ENCODE measurements at regions not wholly inside any gene's neighbourhood (a gene's known extent, or its start where the extent isn't known, plus 50 kb on each side); places are given as distances from the start of the nearest gene placed in this dataset.

DNA sequence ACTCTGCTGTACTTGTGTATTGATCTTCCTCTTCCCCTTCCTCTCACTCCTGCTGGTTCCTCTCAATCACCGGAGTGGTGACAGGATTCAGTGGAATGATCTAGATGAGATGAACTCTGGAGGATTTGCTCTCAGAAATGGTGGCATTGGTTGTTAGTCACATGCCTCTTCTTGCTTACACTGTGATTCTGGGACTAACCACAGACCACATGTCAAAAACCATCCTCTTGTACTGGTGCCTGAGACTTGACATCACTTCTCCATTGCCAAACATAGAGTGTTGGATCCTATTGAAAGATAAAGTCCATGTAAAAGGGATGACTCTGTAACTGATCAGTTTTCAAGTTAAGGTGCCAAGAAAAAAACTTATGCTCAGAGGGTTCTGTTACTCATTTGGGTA lies 506.5 kb downstream of the DMAC1 start:
- intact Hi-C loops (cut with DNase I), result no loop called here
- no peaks in the 10 kb centered on the region for H3K36me3 ChIP-seq
- H3K4me1 ChIP-seq, result no peaks in the 10 kb centered on the region
- ATAC-seq, result no peak
- WGBS, 4 donors, result 79 to 97% (median 90%) methylated on average over 1 of the region's 1 CpG
- no peaks in the 10 kb centered on the region for H3K9me3 ChIP-seq
- no peak for DNase-seq
- no peak overlapping the region for H3K4me3 ChIP-seq
- H3K27ac ChIP-seq, result no peak overlapping the region
- TF ChIP-seq, protein P1, sequence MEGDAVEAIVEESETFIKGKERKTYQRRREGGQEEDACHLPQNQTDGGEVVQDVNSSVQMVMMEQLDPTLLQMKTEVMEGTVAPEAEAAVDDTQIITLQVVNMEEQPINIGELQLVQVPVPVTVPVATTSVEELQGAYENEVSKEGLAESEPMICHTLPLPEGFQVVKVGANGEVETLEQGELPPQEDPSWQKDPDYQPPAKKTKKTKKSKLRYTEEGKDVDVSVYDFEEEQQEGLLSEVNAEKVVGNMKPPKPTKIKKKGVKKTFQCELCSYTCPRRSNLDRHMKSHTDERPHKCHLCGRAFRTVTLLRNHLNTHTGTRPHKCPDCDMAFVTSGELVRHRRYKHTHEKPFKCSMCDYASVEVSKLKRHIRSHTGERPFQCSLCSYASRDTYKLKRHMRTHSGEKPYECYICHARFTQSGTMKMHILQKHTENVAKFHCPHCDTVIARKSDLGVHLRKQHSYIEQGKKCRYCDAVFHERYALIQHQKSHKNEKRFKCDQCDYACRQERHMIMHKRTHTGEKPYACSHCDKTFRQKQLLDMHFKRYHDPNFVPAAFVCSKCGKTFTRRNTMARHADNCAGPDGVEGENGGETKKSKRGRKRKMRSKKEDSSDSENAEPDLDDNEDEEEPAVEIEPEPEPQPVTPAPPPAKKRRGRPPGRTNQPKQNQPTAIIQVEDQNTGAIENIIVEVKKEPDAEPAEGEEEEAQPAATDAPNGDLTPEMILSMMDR (IDR thresholded peaks at IDR 0.05), result no peak
- no peak for TF ChIP-seq POLR2A (IDR thresholded peaks at IDR 0.05)
- no peaks in the 10 kb centered on the region for H3K27me3 ChIP-seq

DNA sequence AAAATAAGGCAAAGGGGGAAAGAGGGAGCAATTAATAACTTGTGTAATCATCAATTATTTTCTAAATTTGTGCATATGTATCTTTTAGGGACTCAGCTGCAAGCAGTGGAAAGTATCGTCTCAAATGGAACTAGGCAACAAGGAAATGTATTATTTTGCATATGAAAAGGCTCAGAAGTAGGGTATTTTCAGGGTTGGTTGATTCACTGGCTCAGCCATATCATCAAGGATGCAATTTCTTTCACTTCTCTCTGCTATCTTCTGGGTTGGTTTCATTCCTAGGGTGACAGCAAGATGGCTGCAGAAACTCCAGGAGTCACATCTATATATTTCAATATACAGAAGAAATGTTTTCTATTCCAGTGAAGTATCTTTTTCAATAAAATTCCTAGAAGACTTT lies 509.8 kb downstream of the DMAC1 start:
- no peak overlapping the region for H3K27ac ChIP-seq
- TF ChIP-seq, protein P1 (IDR thresholded peaks at IDR 0.05), result no peak
- TF ChIP-seq POLR2A (IDR thresholded peaks at IDR 0.05), result no peak
- 86 to 95% (median 88%) methylated on average over 1 of the region's 1 CpG for WGBS, 4 donors
- no peaks in the 10 kb centered on the region for H3K27me3 ChIP-seq
- H3K9me3 ChIP-seq, result no peaks in the 10 kb centered on the region
- H3K4me1 ChIP-seq, result no peaks in the 10 kb centered on the region
- DNase-seq (no peak), ATAC-seq (no peak)
- no peaks in the 10 kb centered on the region for H3K36me3 ChIP-seq
- intact Hi-C loops (cut with DNase I), result loop anchor here in 1 of 10 donors (10.0 kb wide), 1 partner anchor 55 kb away; no protein-coding TSS in a partner anchor
- no peak overlapping the region for H3K4me3 ChIP-seq

DNA sequence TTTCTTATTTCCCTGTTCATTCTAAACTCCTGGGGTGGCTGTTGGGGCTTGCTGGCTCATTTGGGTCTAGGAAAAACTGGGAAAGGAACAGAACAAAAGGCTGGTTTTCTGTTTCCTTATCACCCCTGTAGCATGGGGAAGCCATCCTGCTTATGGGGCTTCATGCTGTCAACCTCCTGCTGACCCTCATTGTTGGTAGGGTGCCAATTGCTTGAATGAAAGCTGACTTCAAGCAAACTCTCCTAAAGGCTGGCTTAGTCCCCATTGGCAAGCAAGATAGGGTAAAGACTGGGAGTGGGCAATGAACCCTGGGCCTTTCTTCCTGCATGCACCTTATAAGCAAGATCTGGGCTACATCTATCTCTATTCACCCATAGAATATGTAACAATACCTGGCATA lies 511.6 kb downstream of the DMAC1 start:
- Histone ChIP-seq H3K4me1 (no peaks in the 10 kb centered on the region), H3K36me3 (no peaks in the 10 kb centered on the region), H3K27me3 (no peaks in the 10 kb centered on the region), H3K27ac (no peak overlapping the region), H3K9me3 (no peaks in the 10 kb centered on the region), H3K4me3 (no peak overlapping the region)
- ATAC-seq (no peak), DNase-seq (no peak)
- no peak for TF ChIP-seq POLR2A (IDR thresholded peaks at IDR 0.05)
- TF ChIP-seq, protein P1 (IDR thresholded peaks at IDR 0.05), result no peak
- intact Hi-C loops (cut with DNase I), result loop anchor here in 1 of 10 donors (10.0 kb wide), 1 partner anchor 57 kb away; no protein-coding TSS in a partner anchor

DNA sequence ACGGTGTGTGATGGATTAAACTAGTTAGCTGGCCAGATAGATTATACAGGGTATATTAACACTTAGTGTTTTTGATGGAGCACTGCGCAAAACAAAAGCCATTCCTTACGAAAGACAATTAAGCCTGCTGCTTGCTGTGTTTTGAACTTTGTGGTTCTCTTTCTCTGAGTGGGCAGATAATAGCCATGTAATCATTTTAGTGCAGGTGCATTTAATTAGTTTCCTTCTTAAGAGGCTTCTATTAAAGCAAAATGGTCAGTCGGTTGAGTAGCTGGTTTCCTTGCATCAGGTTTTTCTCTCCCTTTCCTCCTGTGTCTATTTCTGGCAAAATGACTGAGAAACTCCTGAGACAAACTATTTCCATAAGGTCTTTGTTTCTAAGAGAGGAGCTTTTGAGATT lies 512.5 kb downstream of the DMAC1 start:
- no peak for ATAC-seq
- WGBS, 4 donors, result 77 to 81% (median 81%) methylated on average over 4 of the region's 4 CpGs
- Histone ChIP-seq H3K4me3 (no peak overlapping the region), H3K27ac (no peak overlapping the region), H3K27me3 (no peaks in the 10 kb centered on the region), H3K9me3 (peaks cover 0 to 3% (median 0%) of the 10 kb centered on the region in 12 donors), H3K4me1 (no peaks in the 10 kb centered on the region), H3K36me3 (no peaks in the 10 kb centered on the region)
- no peak for TF ChIP-seq POLR2A (IDR thresholded peaks at IDR 0.05)
- TF ChIP-seq, protein P1 (IDR thresholded peaks at IDR 0.05), result no peak
- DNase-seq, result no peak
- intact Hi-C loops (cut with DNase I), result loop anchor here in 1 of 10 donors (10.0 kb wide), 1 partner anchor 58 kb away; no protein-coding TSS in a partner anchor

All from heart left ventricle (tissue), 16 donors.